Peyer's patch (tissue), 4 donors: ENCODE measurements at regions not wholly inside any gene's neighbourhood (a gene's known extent, or its start where the extent isn't known, plus 50 kb on each side); places are given as distances from the start of the nearest gene placed in this dataset.

Experiments
- POLR2A ChIP-seq, 2 donors: fragments of 450-650 bp; IDR thresholded peaks; one replicate each; pipeline ENCODE4 v1.5.1; 2017; ENCODE audit warnings: antibody characterized with exemption in 2 of 2, mild to moderate bottlenecking in 2 of 2, moderate library complexity in 2 of 2
- TF ChIP-seq, protein P1 (sequence below), 6 experiments: fragments of 450-650 bp in 4 of 6; fragments of 200-600 bp in 2 of 6; sonication (generic) in 1 of 6; IDR thresholded peaks; one replicate each; pipeline ENCODE4 v1.5.1; 2017 to 2019; ENCODE audit warnings: antibody characterized with exemption in 6 of 6, mild to moderate bottlenecking in 3 of 6, moderate library complexity in 1 of 6

GRCh38 chr2:226079671-226080181 is 680.2 kb downstream of the NYAP2 start:
- TF ChIP-seq, protein P1, sequence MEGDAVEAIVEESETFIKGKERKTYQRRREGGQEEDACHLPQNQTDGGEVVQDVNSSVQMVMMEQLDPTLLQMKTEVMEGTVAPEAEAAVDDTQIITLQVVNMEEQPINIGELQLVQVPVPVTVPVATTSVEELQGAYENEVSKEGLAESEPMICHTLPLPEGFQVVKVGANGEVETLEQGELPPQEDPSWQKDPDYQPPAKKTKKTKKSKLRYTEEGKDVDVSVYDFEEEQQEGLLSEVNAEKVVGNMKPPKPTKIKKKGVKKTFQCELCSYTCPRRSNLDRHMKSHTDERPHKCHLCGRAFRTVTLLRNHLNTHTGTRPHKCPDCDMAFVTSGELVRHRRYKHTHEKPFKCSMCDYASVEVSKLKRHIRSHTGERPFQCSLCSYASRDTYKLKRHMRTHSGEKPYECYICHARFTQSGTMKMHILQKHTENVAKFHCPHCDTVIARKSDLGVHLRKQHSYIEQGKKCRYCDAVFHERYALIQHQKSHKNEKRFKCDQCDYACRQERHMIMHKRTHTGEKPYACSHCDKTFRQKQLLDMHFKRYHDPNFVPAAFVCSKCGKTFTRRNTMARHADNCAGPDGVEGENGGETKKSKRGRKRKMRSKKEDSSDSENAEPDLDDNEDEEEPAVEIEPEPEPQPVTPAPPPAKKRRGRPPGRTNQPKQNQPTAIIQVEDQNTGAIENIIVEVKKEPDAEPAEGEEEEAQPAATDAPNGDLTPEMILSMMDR (IDR thresholded peaks at IDR 0.05), result no peak
- TF ChIP-seq POLR2A (IDR thresholded peaks at IDR 0.05), result no peak
